Nephron progenitor cell (in vitro differentiated cells): ENCODE measurements at regions not wholly inside any gene's neighbourhood (a gene's known extent, or its start where the extent isn't known, plus 50 kb on each side); places are given as distances from the start of the nearest gene placed in this dataset.
A peak's percentile ranks its signal among the peaks of the same experiment; 100 is the strongest.

Experiments
- DNase-seq: peaks from one replicate; pipeline ENCODE4 v3.0.0; 2021
- H3K27ac Mint-ChIP-seq: 2 replicates; pipeline ENCODE4 v1.8.0; 2021; ENCODE audit warnings: mild to moderate bottlenecking, moderate library complexity, mixed read lengths
- H3K27me3 Mint-ChIP-seq: 2 replicates; pipeline ENCODE4 v1.8.0; 2021; ENCODE audit warnings: mild to moderate bottlenecking, low read depth, mixed read lengths; ENCODE audit not compliant: poor library complexity
- H3K36me3 Mint-ChIP-seq: 2 replicates; pipeline ENCODE4 v1.8.0; 2021; ENCODE audit warnings: low read depth, mixed read lengths
- H3K4me1 Mint-ChIP-seq: 2 replicates; pipeline ENCODE4 v1.8.0; 2021; ENCODE audit warnings: mixed read lengths
- H3K4me3 Mint-ChIP-seq: 2 replicates; pipeline ENCODE4 v1.8.0; 2021; ENCODE audit warnings: mild to moderate bottlenecking, moderate library complexity, mixed read lengths
- H3K9me3 Mint-ChIP-seq: 2 replicates; pipeline ENCODE4 v1.8.0; 2021; ENCODE audit warnings: mild to moderate bottlenecking, moderate library complexity, mixed read lengths
- CTCF ChIP-seq: fragments of 200-600 bp; sonication (generic); IDR thresholded peaks from 2 replicates; pipeline ENCODE4 v1.5.0; 2021; ENCODE audit warnings: antibody characterized with exemption

- no peak for TF ChIP-seq CTCF
- Mint-ChIP-seq H3K27ac (peak overlapping the region; percentile 88), H3K9me3 (peaks cover 20% of the 10 kb centered on the region), H3K4me3 (no peak overlapping the region), H3K4me1 (peaks cover 53% of the 10 kb centered on the region), H3K27me3 (peaks cover 3% of the 10 kb centered on the region), H3K36me3 (peaks cover 15% of the 10 kb centered on the region)
- no peak for DNase-seq
Measured at GRCh38 chr11:27248576-27249509, 114.2 kb downstream of the CCDC34 start.

GRCh38 chr11:27247660-27248059 lies 115.4 kb downstream of the CCDC34 start:
- no peak for TF ChIP-seq CTCF
- peaks cover 64% of the 10 kb centered on the region for H3K4me1 Mint-ChIP-seq
- H3K4me3 Mint-ChIP-seq, result no peak overlapping the region
- no peak for DNase-seq
- peaks cover 21% of the 10 kb centered on the region for H3K36me3 Mint-ChIP-seq
- peak overlapping the region; percentile 12 for H3K27ac Mint-ChIP-seq
- peaks cover 3% of the 10 kb centered on the region for H3K27me3 Mint-ChIP-seq
- H3K9me3 Mint-ChIP-seq, result peaks cover 24% of the 10 kb centered on the region

GRCh38 chr11:27246925-27247324 lies 116.1 kb downstream of the CCDC34 start:
- no peak for DNase-seq
- H3K9me3 Mint-ChIP-seq, result peaks cover 24% of the 10 kb centered on the region
- peaks cover 3% of the 10 kb centered on the region for H3K27me3 Mint-ChIP-seq
- peaks cover 21% of the 10 kb centered on the region for H3K36me3 Mint-ChIP-seq
- TF ChIP-seq CTCF, result no peak
- H3K4me3 Mint-ChIP-seq, result no peak overlapping the region
- H3K27ac Mint-ChIP-seq, result no peak overlapping the region
- peaks cover 69% of the 10 kb centered on the region for H3K4me1 Mint-ChIP-seq

GRCh38 chr11:27244900-27245299 lies 118.1 kb downstream of the CCDC34 start:
- peaks cover 21% of the 10 kb centered on the region for H3K36me3 Mint-ChIP-seq
- H3K27ac Mint-ChIP-seq, result no peak overlapping the region
- no peak for TF ChIP-seq CTCF
- no peaks in the 10 kb centered on the region for H3K27me3 Mint-ChIP-seq
- H3K4me1 Mint-ChIP-seq, result peaks cover 66% of the 10 kb centered on the region
- no peak for DNase-seq
- H3K9me3 Mint-ChIP-seq, result peaks cover 21% of the 10 kb centered on the region
- no peak overlapping the region for H3K4me3 Mint-ChIP-seq

- Mint-ChIP-seq H3K27ac (no peak overlapping the region), H3K9me3 (peaks cover 21% of the 10 kb centered on the region)
Measured at GRCh38 chr11:27242591-27242990, 120.4 kb downstream of the CCDC34 start.

More at GRCh38 chr11:27242591-27242990, 120.4 kb downstream of the CCDC34 start:
- peaks cover 21% of the 10 kb centered on the region for H3K36me3 Mint-ChIP-seq
- H3K4me3 Mint-ChIP-seq, result no peak overlapping the region
- H3K27me3 Mint-ChIP-seq, result no peaks in the 10 kb centered on the region
- TF ChIP-seq CTCF, result no peak
- no peak for DNase-seq
- peaks cover 68% of the 10 kb centered on the region for H3K4me1 Mint-ChIP-seq
